NCI-H1092 treated with DMSO at 0.1 percent for 48 hours (cell line): ENCODE measurements at regions not wholly inside any gene's neighbourhood (a gene's known extent, or its start where the extent isn't known, plus 50 kb on each side); places are given as distances from the start of the nearest gene placed in this dataset.

ENCODE experiments used
- DNase-seq: peaks from one replicate; lab custom pipeline; 2025; lab: John Stamatoyannopoulos, UW

DNA sequence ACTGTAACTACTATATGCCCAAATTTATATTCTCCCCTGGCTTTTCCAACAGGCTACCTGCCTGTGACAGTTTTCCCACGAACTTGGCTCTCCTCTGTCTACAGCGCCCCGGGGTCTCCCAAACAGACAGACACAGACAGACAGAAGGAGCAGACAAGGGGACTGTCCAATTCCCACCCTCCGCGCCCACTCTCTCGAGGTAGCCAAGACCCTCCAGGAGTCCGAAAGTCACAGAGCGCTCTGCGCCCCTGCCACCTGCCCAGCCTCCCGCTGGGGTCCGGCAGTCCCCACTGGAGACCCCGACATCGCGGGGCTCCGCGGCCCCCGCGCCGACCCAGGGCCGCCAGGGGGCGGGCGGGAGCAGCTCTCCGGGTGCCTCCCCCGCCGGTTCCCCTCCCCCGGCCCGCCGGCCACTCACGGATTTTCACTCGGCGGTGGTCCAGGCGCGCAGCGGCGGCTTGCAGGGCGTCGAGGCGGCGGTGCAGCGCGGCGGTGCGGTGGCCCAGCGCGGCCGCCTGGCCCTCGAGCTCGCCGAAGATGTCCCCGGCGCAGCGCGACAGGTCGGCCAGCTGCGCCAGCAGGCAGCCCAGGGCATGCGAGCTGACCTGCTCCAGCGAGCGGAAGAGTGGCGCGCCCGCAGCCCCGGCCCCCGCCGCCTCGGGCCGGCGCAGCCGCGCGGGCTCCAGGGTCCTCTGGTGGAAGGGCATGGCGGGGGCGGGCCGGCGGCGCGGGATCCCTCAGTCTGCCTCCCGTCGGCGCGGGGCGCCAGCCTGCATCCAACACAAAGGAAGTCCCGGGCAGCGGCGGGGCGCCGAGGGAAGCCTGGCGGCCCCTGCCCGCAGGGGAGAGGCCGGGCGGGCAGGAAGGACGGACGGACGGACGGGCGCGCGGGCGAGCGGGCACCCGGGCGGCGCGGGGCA lies 81.3 kb upstream of the CCDC28A start:
- peak; percentile 20 for DNase-seq

DNA sequence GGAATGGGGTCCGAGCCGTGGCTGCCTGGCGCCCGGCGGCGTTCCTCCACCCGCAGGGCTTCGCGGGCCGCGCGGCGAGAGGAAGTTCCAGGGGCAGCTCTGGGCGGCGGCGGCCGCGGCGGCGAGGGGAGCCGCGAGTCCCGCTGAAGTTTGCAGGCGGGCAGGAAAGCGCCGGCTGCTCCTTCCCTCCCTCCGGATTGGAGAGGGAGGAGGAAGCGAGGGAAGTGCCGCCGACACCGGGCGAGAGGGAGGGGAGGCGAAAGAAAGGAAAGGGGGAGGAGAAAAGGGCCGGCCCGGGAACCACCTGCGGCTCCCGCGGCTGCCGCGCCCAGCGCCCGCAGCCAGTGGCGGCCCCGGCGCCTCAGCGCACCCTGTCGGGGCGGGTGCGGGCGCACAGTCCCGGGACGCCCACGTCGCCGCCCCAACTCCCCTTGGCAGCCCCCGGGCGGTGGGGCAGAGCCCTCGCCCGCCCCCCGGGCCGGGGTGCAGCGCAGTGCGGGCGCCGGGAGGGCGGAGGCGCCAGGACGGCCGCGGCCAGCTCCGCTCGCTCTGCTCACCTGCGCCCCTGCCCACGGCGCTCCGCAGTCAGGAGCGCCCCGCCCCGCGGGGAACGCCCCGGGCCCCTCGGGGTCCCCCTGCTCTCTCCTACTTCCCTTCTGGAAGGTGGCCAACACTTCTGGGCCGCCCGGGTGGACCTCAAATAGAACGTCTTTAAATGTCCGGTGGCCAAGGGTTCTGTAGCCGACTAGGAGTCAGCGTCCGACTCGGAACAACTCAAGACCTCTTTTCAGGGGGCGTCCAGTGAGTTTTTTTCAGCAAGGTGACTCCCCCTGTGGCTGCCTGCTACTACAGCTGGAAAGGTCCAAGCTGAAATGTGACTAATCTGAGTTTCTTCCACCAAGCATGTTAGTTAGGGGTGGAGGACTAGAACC lies 80.3 kb upstream of the CCDC28A start:
- DNase-seq = peak; percentile 12

DNA sequence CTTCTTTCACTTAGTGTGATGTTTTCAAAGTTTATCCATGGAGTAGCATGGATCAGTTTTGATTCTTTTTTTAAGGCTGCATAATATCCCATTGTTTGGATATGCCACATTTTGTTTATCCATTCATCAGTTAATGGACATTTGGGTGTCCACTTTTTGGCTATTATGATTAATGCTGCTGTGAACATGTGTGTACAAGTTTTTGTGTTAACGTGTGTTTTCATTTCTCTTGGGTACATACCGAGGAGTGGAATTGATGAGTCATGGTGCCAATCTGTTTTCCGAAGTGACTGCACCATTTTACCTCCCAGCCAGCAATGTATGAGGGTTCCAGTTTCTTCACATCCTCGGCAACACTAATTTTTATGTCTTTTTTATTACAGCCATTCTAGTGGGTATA lies 78.4 kb upstream of the CCDC28A start:
- no peak for DNase-seq

DNA sequence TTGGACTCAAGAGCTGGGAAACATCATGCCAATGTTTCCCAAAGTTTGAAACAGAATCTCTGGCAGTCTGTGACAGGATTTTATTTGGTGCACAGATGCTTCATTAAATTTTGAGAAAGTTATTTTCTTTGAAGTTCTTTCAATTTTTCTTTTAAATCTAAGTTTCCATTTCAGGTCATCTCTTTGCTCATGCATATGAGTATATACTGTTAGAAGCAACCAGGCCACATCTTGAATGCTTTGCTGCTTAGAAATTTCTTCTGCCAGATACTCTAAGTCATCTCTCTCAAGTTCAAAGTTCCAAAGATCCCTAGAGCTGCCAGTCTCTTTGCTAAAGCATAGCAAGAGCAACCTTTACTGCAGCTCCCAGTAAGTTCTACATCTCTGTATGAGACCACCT lies 59.1 kb upstream of the CCDC28A start:
- DNase-seq = no peak

DNA sequence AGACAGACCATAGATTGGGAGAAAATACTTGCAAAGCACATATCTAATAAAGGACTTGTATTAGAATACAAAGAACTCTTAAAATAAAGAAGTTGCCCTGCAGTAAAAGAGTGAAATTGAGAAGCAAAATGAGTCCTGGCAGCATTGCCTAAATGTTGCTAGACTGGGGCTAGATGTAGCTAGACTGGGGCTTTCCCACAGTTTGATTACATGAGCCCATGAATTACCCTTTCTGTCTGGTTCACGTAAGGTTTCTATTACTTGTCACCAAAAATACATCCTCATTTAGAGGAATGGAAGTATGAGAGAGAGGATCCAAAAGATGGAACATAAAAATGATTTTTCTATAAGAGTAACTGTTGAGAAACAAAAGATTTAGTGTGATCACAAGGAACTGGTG lies 57.6 kb upstream of the CCDC28A start:
- no peak for DNase-seq

DNA sequence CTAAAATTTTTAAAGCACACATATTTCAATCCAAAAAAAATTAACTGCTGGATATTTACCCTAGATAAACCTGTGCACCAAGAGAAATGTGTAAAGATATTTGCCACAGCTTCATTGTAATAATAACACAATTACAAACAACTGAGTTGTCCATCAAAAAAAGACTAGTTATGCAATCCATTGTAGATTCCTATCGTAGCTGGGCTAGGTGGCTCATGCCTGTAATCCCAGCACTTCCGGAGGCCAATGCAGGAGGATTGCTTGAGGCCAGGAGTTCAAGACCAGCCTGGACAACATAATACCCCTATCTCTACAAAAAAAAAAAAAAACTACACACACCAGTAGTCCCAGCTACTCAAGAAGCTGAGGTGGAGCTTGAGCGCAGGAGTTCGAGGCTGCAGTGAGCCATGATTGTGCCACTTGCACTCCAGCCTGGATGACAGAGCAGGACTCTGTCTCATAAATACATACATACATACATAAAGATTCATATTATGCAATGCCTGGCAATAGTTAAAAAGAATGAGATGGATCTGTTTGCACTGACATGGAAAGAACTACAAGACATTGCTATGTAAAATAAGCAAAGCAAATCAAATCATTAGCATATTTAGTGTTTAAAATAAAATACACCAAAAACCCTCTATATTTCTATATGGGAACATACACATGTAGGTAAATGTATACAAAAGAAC lies 56.5 kb upstream of the CCDC28A start:
- DNase-seq = no peak

DNA sequence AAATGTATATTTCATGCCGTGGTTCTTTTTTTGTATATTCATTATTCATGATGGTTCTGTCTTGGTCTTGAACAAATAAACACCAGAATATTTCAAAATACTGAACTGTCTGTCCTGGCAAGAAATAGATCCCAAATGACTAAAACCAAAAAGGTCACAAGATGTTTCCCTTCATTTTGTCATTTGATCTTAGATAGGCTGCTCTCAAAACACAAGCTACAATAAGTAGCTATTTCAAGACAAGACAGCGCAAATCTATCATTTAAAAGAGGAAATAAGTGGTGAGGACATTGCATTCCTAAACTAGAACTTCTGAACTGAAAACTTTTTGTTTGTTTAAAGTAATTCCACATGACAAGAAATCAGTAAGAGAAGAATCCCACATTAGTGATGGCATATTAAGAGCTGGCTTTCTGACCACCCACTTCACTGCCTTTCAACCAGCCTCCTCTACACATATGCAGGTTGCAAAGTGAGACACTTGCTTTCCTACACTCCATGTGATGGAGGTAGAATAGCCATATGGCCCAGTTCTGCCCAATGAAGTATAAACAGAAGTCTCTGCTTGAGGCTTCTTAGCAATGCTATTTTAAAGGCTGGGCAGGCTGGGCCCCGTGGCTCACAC lies 54.4 kb upstream of the CCDC28A start:
- DNase-seq = no peak

DNA sequence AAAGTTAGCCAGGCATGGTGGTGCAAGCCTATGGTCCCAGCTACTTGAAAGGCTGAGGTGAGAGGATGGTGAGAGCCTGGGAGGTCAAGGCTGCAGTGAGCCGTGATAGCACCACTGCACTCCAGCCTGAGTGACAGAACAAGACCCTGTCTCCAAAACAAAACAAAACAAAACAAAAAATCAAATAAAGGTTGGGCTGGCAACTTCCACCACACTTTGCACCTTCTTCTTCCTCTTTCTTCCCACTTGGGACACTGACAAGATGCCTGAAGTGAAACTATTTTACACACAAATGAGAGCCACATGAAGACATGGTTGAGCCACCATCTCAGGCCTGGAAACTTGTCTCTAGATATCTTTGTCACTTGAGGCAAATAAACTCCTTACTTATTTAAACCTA lies 53.8 kb upstream of the CCDC28A start:
- DNase-seq = no peak

DNA sequence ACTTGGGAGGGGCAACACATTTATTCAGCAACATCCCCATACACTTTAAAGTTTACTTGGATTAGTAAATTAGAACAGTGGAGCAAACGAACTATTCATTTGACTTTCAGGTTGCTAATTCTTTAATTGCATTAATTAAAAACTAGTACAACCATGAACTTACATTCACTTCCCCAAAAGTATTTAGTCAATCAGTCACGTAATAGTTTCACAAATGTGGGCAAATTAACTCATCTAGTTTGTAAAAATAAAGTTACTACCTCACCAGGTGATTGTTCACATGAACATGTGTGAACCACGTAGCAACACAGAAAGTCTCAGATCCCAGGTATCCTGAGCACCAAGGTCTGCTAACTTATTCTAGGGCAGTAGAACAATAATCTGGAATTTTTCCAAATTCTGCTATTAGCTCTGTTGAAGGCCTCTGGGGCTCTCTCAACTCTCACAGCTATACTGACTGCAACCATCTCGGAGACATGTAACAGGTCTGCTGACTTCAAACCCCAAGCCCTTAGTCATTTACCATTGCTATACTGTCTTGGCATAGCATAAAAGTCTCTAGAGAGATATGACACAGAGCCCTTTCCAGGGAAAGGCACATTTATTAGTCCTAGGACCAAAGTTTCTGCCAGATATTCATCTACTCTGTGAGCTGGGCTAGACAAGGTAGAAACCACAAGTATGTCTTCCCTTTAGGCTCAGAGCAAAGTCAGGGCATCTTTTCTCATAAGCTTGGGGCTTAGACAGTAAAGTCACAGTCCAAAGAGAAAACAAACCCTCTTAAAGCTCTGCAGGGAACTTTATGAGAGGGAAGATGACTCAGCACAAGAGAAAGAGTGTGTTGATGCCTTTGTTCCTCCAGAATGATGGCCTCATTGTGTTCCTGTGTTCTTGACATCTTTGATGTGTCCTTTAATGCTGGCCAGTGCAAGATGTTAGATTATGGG lies 50.9 kb upstream of the CCDC28A start:
- no peak for DNase-seq
